Cardiac fibroblast (primary cell): ENCODE measurements at regions not wholly inside any gene's neighbourhood (a gene's known extent, or its start where the extent isn't known, plus 50 kb on each side); places are given as distances from the start of the nearest gene placed in this dataset.

Experiments
- DNase-seq, 2 donors: peaks; one replicate each; pipeline versions ENCODE4 v3.0.0 to v3.0.0-alpha.2; 2010; ENCODE audit warnings: low read depth in 2 of 2
- H3K4me3 ChIP-seq, 2 donors: replicated peaks in 1 of 2; 1 replicate in 1 of 2; 2 replicates in 1 of 2; pipeline ENCODE4 v1.5.1; 2011; ENCODE audit warnings: low read depth in 2 of 2, low read length in 2 of 2, mild to moderate bottlenecking in 2 of 2, moderate library complexity in 1 of 2
- CTCF ChIP-seq: IDR thresholded peaks from one replicate; pipeline ENCODE4 v1.5.1; 2011; ENCODE audit warnings: low read depth, mild to moderate bottlenecking, low read length, inconsistent platforms

DNA sequence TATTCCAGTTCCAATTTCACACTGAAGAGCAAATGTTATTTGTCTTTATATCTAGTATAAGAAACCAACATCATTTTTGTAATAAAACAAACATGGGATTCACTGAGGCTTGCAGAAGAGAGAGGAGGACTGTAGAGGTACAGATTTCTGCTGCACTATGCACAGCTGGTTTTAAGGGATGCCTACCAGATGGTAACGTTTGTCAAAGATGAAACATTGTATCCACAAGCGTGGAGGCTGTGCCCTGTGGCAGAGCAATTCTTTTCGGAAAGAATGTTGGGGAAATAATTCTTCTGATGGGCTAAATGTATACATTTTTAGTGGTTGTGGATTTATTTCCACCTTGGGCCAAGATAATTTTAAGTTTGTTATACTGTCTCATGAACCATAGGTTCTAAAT lies 272.4 kb downstream of the DUSP10 start:
- H3K4me3 ChIP-seq = no peak overlapping the region
- TF ChIP-seq CTCF = no peak
- no peak for DNase-seq

GRCh38 chr1:221470000-221470698 lies 271.7 kb downstream of the DUSP10 start:
- no peak for DNase-seq
- no peak overlapping the region for H3K4me3 ChIP-seq
- no peak for TF ChIP-seq CTCF

DNA sequence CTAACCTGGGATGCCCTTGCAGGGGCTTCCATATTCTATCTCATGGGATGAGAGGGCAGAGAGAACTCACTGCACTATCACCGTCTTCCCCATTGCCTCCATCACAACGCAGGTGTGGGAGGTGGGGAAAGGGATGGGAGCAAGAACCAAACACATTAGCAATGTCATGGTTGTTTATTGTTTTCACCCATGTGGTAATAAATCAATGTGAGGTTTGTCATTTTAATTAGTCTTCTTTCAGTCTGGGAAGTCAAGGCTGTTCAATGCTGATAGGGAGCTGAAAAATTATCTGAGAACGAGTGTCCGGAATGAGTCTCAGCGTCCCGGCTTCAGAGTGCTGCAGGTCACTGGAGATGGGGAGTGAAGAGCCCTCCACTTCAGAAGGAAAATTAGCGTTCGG lies 268.5 kb downstream of the DUSP10 start:
- DNase-seq = no peak
- no peak overlapping the region for H3K4me3 ChIP-seq
- no peak for TF ChIP-seq CTCF

GRCh38 chr1:221477252-221477651 lies 264.6 kb downstream of the DUSP10 start:
- no peak overlapping the region for H3K4me3 ChIP-seq
- TF ChIP-seq CTCF = no peak
- DNase-seq = no peak

GRCh38 chr1:221478050-221478949 lies 263.6 kb downstream of the DUSP10 start:
- peak; percentile 94 for TF ChIP-seq CTCF
- peak; percentile 90 for DNase-seq

GRCh38 chr1:221487781-221488524 lies 253.9 kb downstream of the DUSP10 start:
- no peak for TF ChIP-seq CTCF
- no peak overlapping the region for H3K4me3 ChIP-seq
- DNase-seq = peak; percentile 22 to 85

More at GRCh38 chr1:221478050-221478949, 263.6 kb downstream of the DUSP10 start:
- H3K4me3 ChIP-seq = no peak overlapping the region
